ENCODE measurements at regions not wholly inside any gene's neighbourhood (a gene's known extent, or its start where the extent isn't known, plus 50 kb on each side); places are given as distances from the start of the nearest gene placed in this dataset.

DNA sequence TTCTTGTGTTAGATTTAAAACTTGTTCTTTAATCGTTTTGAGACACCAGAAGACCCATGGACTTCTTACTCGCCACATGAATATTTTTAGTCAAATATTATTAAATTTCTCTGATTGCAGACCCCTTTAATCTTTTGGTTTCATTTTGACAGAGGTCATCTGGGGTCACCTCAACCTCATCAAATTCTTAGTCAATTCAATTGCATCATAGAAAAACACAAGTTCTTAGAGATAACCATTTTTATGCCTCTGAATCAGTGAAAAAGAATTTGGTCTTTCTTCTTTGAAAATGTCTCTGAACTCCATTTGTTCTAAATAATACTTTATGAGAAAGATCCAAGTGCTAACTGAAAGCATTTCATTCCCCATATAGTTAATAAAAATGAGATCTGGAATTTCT is 55.2 kb upstream of the CBLN4 start:
- DNase-seq: no peak

DNA sequence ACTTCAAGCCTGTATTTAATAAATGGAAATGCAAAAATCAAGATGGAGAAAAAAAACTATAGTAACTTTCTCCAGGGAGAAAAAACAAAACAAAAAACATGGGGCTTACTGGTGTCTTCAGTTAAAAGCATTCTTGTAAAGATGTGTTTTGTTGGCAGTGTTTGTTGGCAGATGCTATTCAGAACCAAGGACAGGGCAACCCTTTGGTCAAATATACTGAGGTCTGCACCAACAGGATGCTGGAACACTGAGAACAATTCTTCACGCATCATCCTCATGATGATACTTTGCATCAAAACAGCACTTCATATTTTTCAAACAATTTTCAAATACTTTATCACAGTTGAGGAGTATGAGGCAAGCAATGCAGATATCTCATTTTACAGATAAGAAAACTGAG is 63.7 kb upstream of the CBLN4 start:
- no peak for DNase-seq

DNA sequence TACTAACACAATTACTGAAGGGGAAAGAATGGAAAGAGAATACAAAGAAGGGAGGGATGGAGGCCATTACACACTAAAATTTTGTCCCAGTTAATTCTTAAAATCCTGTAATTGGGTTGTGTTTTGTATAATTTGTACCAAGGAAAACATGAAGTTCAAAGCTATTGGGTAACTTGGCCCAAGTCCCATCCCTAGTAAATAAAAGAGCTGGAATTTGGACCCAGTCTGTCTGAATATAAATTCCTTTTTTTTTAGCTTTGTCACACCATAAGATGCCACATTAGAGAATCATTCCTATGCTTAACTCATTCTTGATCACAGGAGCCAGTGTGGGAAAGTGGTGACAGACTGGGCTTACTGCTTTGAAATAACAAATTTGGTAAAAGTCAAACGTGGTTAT is 66.8 kb upstream of the CBLN4 start:
- DNase-seq: no peak

DNA sequence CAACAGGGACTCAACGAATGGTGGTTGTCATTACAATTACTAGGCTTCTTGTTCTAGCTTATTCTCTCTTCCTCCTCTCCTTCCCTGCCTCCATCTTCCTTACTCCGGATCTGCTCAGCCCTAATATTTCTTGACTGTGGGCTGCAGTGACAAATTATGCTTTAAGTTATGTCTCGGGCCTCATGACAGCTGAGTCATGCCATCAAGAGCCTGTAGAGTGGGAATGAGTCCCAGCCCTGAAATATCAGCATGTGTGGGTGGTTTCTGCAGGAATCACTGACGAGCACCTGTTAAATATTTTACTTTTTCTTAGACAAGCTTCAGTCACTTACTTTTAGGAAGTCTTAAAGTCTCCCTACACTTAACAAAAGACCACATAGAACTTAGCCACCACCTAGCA is 83.1 kb upstream of the CBLN4 start:
- DNase-seq: no peak

DNA sequence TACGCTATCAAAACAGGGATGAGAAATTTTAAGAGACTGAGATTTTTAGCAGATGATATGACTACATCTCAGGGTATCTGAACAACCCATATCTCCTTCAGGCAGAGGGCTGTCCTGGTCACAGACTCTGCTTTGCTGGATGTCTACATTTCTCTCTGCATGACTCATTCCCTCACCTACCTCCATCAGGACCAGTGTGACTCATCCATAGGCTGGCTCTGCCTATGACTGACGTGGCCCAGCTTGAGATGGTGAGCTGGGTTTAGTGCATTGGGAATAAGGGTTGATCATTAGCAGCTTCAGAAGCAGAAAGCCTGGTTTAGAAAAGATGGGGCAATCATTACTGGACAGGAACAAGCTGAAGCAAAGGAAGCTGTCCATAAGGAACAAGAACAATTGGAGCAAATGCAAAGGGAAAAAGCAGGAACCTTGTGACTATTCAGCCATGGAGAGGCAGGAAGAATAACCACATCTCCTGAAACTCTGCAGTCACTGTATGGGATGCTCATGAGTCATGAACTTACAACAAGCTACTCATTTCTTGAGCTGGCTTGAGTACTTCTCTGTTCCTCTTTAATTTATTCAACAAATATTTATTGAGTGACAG is 86.4 kb upstream of the CBLN4 start:
- DNase-seq: no peak

DNA sequence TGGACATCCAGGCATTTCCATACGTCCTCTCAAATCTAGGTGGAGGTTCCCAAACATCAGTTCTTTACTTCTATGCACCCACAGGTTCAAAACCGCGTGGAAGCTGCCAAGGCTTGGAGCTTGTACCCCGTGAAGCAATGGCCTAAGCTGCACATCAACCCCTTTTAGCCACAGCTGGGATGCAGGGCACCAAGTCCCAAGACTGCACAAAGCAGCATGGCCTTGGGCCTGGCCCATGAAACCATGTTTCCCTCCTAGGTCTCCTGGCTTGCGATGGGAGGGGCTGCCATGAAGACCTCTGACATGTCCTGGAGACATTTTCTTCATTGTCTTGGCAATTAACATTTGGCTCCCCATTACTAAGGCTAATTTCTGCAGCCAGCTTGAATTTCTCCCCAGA is 88.9 kb upstream of the CBLN4 start:
- no peak for DNase-seq

DNA sequence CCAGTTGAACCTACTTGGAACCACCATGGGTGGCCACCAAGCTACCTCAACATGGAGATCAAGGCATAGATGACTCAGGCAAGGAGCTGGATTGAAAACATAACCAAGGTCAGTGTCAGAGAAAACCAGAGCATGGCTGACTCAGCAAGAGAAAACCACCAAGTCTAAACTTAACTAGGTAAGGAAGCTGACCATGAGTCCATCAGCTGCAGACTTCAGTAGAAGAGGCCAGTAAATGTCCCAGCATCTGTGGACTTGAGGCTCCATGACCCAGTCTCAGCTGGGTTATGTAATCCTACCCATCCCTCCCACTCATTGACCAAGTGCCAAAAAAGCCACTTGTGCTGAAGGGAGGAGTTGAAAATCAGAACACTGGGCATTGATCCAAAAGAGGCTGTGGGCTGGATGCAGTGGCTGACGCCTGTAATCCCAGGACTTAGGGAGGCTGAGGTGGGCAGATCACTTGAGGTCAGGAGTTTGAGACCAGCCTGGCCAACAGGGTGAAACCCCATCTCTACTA is 93.7 kb upstream of the CBLN4 start:
- no peak for DNase-seq

DNA sequence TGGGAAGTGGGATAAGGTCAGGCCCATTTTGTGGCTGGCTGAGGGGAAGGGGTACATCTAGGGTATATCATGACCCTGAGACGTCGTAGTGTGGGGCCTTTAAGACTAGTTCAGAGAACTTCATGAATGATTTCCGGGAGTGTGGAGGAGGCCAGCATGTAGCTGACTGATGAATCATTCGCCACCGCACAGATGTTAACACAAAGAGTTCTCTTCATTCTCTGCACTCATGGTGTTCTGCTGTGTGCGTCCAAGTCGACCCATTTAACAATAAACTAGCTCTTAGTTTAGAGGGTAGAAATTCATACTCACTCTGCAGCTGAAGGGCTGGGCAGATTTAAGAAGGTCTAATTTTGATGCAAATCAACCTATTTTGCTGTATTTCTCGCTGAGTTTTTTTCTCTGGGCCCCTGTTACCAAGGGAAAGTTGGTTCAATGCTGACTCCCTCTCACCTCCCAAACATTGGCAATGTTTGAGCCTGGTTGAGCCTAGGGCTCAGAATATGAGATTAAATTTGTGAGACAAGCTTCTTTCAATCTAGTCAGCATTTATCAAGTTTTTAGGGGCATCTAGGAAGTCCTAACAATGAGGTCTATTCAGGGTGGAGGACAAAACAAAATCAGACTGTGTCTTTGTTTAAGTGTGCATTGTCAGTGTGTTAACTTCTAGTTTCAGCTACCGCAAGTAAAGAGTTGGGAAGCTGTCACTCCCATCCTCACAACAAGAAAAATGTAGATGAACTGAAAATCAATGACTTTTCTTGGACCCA is 106.8 kb upstream of the CBLN4 start:
- DNase-seq: no peak

DNA sequence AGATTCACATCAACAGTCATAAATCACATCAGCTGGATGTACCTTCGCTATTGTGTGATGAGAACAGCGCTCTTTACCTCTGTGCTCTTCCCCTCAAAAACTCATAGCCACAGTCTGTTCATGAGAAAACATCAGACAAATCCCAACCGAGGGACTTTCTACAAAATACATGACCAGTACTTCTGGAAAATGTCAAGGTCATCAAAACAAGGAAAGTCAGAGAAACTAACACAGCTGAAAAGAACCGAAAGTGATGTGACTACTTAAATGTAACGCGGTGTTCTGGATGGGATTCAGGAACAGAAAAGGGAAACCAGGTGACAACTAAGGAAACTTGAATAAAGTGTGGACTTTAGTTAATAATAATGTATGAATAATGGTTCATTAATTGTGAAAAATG is 112.0 kb upstream of the CBLN4 start:
- DNase-seq: no peak

DNA sequence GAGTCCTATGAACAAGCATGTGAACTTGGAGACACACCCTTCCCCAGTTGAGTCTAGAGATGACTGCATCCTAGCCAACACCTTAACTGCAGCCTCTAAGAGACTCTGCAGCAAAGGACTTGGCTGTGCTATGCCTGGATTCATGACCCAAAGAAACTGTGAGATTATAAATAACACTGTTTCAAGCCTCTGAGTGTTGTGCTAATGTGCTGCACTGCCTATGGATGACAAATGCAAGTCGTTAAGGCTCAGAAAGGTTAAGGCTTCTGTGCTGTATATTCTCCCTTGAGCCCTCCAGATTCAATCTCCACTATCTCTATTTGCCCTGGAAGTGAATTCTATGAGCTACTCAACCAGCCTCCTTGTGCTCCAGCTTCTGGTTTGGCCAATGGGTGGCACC is 116.5 kb upstream of the CBLN4 start:
- DNase-seq: no peak

DNA sequence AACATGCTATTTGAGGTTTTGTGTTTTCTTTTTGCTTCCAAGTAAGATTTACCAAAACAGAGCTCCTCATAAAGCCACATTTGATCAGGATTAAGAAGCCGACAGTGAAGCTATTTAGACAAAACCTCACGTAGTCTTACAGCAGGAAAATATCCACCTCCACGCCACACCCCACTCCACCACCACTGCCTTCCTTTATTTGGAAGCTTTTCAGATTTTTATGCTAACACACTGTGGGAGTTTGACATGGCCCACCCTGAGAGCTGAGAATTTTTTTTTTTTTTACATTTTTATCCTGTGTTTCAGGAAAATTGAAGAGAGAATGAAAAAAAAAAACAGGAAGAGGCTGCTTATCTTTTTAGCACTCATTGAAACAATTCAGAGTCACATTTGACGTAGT is 104.8 kb upstream of the MC3R start:
- no peak for DNase-seq

DNA sequence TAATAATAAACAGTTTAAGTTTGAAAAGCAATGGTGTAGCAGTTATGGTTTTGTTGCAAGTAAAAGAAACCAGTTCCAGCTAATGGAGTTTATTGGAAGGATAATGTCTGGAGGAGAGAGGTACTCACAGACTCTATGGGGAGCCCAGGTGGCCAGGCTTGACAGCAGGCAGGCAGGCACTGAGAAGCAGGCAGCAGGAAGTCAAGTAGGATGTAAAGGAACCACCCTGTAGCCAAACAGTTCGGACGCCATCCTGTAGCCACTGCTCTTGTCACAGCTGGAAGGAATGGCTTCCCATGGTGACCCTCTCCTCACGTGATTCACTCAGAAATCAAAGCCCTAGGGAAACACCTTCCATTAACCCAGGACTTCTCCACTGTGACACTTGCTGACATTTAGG is 96.7 kb upstream of the MC3R start:
- no peak for DNase-seq

DNA sequence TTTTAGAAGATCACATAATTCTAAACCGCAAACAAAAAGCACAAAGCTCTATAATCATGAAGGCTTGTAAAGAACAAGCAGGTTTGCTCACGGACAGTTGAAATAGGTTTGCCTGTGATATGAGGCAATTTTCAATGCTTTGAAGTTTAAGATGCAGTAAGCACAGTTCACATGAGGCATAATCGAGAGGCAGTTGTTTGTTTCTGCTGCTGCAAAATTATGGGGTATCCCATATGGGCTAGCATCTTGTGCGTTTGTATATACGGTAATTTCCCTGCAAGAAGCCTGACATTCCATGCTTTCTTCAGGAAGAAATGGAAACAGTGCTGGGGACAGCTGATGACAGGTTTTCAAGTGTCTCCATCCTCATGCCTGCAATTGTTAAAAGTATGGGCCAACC is 94.6 kb upstream of the MC3R start:
- no peak for DNase-seq

DNA sequence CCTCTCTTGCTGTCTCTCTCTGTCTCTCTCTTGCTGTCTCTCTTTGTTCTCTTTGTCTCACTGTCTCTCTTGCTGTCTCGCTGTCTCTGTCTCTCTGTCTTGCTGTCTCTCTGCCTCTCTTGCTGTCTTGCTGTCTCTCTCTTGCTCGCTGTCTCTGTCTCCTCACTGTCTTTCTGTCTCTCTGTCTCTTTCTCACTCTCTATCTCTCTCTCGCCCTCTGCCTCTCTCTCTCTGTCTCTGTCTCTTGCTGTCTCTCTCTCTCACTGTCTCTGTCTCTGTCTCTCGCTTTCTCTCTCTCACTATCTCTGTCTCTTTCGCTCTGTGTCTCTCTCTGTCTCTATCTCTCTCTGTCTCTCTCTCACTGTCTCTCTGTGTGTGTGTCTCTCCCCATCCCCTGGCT is 92.9 kb upstream of the MC3R start:
- no peak for DNase-seq

DNA sequence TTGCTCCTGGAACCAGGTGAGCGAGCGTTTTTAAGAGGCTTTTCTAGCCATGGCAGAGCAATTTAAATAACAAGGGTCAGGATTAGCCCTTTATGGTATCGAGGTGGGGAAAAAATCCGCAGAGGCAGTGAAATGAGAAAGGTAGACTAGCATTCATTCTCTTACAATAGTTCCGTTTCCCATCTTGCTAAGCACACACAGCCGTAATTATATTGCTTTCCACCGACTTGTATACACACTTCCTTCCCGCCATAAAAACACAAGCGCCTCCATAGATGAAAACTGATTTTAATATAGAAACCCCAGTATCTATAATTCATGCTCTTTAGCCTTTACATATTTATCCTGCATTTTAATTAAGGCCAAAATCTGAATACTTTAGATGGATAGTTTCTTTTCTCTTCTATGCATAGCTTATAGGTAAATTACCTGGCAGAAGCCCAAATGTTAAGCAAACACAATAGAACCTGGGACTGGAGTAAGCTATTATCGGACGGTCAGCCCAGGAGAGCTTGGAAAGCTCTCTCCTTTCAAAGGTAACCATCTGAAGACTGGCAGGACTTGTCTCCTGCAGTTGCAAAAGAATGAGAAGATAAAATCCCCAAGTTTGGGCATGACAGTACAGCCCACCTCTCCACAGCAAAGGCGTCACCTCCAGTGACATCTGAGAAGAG is 90.9 kb upstream of the MC3R start:
- DNase-seq: no peak

DNA sequence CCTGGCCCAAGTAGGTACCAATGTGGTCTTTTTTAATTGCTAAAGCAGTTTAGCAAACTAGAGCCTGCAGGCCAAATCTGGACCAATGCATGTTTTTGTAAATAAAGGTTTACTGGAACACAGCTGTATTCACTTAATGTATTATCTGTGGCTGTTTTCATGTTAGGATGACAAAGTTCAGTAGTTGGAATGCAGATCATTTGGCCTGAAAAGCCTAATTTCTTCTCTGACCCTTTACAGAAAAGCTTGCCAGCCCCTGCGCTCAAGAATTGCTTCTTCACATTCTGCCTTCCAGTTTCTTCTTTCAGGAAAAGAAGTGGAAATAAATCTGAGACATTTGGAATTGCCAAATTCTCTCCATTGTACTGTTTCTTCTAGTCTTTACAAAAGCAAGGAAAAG is 90.0 kb upstream of the MC3R start:
- DNase-seq: no peak

DNA sequence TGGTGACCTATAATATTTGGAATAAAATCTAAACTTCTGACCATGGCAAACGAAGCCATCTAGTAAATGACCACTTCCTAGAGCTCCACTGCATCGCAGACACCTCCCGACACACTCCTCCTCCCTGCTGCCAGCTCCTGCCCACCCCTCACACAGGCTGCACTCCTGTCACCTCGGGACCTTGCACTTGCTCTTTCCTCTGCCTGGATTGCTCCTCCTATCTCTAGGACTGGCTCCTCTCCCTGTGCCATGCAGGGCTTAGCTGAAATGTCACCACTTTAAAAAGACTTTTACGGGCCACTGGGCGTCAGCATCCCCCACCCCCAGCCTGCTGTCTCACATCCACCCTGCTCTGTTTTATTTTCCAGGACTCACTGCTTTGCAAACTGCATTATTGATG is 87.6 kb upstream of the MC3R start:
- no peak for DNase-seq

DNA sequence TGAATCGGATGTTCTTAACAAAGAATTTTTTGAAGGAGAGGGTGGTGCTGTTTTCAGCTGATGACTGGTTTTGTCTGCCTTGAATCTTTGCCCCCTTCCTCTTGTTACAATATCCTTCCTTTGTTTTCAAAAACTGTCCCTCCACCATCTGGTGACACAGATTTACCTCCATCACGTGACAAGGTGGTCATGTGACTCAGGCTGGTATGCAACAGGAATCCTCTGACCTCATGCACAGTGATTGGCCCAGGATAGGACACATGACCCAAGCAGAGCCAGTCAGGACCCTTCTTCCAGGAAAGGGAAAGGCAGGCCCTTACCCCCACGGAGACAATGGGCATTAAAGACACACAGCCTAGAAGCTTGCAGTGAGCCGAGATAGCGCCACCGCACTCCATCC is 84.7 kb upstream of the MC3R start:
- DNase-seq: no peak

DNA sequence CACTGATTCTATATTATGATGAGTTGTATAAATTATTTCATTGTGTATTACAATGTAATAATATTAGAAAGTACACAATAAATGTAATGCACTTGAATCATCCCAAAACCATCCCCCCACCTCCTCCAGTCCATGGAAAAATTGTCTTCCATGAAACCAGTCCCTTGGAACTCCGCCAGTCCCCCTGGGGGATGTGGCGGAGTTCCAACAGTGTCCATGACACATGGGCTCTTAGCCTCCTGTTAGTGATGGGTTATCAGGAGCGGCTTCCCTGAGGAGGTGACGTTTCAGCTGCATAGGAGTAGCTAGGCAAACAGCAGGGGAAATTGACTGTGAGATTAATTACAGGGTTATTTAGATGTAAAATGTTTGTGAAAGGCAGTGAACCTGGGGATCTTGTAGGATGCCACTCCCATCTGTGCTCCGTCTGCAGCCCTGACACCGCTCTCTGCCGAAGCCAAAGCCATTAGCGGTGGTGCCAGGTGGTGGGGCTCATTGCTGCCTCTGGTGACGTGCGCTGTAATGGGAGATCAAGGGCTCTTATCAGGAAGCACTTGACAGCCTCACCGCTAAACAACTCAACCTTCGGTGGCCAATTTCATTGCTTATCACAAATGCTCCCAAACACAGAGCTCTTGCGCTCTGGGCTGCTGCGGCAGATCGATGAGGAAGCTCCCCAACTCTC is 81.6 kb upstream of the MC3R start:
- peak; percentile 32 for DNase-seq

DNA sequence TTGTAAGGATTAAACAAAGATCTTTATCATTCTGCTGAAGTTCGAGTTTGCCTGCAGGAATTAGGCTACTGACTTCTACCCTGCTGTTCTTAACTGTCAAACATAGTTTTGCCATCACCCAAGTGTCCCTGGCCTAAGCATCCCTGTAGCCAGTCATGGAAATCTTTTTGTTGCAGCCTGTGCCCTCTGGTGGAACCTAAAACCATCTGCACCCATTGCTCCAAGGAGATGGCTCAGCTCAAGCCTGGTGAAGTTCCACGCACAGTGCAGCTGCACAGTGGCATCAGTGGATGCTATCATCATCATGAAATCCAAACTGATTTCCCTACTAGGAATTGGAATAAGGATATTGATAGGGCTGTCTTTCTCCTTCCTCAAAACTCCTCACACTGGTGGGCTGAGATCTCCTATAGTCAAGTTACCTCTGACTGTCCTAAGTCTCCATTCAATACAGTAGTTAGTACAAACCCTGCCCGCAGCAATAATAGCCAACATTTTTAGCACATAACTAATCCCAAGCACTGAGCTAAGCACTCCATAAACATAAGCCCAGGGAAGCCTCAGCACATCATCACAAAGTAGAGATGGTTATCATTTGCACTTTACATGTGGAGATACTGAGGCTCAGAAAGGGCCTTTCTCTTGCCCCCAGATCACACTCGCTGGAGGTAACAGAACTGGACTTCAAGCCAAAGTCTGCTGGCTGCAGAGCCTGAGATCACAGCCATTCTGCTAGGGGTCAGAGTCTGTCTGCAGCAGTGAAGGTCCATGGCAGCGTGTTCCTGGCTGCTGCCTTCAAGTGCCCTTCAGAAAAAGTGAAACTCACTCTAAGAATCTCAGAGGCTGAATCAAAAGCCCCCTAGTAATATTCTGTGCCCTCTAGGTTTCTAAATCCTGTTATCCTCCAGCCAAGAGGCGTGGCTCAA is 77.2 kb upstream of the MC3R start:
- DNase-seq: no peak

DNA sequence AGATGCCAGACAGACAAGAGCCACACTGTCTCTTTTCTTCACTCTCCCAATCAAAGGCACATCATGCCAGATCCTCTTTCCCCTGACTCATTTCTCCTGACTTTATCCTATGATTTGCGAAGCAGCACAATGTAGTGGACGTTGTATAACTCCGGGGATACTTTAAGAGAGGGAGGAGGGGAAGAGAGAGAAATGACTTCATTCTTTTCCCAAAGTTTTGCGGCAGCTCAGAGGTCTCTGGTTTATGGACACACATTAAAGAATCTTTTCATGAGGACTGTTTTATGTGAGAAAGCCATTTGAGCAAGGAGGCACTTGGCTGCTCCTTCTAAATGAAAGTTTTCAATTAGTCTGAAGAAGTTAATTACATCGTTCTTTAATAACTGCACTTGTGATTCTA is 75.1 kb upstream of the MC3R start:
- DNase-seq: no peak

DNA sequence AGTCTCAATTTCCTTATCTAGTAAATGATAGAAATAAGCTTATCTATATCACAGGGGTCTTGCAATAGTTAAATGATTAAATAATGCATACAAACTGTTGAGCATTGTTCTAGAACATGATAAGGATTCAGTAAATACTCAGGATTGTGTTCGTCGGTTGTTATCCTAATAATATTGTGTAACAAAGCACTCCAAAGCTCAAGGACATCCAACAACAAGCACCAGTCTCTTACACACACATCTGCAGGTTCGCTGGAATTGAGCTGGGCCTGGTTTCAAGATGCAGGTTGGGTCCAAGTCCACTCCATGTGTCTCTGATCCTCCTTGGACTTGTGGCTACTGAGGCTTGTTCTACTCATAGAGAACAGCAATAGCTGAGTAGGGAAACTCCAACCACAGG is 74.1 kb upstream of the MC3R start:
- no peak for DNase-seq

DNA sequence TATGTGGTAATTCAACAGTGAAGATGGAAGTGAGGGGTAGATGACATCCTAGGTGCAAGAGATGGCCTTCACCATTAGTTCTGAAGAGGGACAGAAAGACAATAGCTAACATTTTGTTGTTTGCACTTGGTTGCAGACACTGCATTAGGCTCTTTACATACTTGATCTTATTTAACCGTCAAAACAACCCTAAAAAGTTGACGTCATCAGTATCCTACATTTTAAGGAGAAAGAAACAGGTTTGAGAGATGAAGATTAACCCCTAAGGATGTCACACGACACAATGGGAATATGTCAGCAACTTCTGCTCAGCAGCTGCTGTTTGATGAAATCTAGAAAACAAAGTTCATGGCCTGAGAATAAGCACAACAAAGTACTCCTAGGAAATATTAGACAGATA is 72.6 kb upstream of the MC3R start:
- no peak for DNase-seq

Data from NCI-H2107 (cell line).